Globus pallidus (tissue), 1 donor: ENCODE measurements at regions not wholly inside any gene's neighbourhood (a gene's known extent, or its start where the extent isn't known, plus 50 kb on each side); places are given as distances from the start of the nearest gene placed in this dataset.
"Not testable (repeated sequence)": the region's sequence is repeated elsewhere in the genome, so short reads cannot be mapped to it uniquely, and the experiment has no call there.

ENCODE experiments used
- DNase-seq: peaks from one replicate; pipeline ENCODE4 v3.0.0-alpha.2; 2015; ENCODE audit warnings: low spot score

DNA sequence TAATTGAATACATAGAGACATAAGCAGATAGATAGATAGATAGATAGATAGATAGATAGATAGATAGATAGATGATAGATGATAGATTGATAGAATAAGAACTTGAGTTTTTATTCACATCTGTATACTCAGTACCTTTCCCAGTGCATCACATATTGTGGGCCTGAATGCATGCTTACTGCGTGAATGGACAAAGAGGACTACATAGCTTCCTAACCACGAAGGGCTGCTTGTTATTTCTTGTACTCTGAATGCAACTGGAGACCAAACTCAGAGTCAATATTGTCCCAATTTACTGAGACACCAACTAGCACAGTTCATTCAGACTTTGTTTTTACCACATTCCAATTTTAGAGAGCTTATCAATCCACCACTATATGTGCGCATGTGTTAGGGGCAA is 422.9 kb upstream of the GRM7 start:
- DNase-seq, result no peak

GRCh38 chr3:6439226-6439625 is 421.7 kb upstream of the GRM7 start:
- no peak for DNase-seq

- DNase-seq, result no peak
Observed at GRCh38 chr3:6439824-6440223, 421.1 kb upstream of the GRM7 start.

DNA sequence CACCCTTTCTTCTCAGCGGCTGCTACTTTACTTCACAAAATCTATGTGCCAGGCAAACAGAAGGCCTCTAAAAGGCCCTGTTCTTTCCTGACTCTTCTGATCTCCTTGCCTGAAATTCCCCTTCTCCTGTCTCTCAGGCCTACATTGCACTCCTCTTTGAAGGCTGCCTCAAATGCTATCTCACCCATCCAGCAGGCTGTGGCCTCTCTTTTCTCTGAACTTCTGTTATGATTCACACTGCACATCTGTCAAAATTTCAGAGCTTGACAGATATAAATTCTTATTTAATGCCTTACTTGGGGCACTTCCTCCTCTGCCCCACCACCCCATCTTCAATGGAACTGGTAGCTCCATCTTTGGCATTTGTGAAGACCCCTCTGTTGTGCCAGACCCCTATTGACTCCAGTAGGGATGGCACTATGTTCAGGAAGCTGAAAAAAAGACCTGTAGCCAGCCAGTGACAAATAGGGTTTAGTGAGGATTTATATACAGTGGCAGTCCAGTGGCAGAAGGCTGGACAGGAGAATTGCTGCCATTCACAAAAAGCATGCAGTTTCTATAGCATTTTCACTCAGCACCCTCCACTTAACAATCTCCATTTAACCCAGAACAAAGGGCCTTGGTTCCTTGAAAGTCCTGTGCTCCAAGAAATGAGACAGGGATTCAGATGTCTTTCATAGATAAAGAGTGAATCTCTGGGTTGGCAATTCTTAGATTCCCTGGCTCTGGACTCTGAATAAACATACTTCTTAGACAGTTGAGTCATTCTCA is 415.8 kb upstream of the GRM7 start:
- no peak for DNase-seq

- no peak for DNase-seq
Observed at GRCh38 chr3:6447166-6447801, 413.6 kb upstream of the GRM7 start.

GRCh38 chr3:6448011-6448410 is 412.9 kb upstream of the GRM7 start:
- no peak for DNase-seq

DNA sequence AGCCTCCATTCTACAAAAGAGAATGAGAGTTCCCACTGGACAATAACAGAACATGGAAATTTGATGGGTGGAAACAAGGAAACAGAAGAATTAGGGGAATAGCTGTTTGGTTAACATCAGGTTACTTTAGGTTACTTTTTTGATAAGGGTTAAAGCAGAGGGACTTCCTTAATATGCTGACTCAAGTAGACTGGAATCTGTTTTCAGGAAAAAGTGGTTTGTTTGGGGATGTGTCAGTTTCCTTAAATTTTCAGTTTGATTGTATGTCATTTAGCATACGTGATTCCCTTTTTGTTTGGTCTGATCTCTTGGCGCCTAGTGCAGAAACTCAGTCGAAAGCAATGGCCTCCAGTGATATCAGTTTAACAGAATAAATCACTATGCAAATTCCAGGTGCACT is 411.8 kb upstream of the GRM7 start:
- no peak for DNase-seq

DNA sequence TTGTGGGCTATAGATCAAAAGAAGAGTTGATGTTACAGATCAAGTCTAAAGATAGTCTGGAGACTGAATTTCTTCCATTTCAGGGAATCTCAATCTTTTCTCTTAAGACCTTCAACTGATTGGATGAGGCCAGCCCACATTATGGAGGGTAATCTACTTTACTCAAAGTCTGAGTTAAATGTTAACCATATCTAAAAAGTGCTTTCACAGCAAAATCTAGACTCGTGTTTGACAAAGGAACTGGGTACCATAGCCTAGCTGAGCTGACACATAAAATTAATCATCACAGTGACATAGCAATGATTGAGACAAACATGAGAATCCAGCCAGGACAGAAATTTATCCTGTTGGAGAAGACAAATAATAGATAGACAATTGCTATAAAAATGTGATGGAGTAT is 407.9 kb upstream of the GRM7 start:
- DNase-seq, result no peak

DNA sequence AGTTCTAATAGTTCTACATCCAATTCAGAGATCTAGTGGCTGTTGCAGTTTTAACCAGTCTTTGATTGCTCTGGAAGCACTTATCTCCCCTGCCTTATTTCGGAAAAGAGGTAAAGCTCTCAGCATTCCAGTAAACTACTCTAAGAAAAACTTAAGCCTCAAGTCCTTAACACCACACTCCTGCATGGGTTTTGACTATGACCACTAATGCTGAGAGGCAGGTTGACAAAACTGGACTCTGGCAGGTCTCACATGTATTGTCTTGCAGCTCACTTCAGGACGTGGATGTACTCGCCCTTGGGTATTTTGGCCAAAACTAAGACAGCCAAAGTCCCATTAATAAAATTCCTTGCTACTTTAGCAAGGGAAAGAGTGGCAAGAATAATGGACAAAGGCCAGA is 405.9 kb upstream of the GRM7 start:
- no peak for DNase-seq

DNA sequence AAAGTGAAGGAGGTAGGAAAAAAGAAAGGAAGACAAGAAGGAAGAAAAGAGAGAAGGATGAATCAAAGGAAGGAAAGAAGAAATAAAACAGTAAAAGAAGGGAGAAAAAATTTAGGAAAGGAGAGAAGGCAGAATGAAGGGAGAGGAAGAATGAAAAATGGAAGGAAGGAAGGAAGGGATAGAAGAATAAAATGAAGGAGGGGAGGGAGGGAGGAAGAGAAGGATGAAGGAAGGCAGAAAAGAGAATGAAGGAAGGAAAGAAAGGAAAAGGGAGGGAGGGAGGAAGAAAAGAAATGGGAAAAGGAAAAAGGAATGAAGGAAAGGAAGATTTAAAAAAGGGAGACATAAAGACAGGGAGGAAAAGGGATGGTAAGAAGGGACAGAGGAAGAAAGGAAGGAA is 393.7 kb upstream of the GRM7 start:
- DNase-seq, result no peak

- no peak for DNase-seq
Observed at GRCh38 chr3:6468589-6468988, 392.3 kb upstream of the GRM7 start.

DNA sequence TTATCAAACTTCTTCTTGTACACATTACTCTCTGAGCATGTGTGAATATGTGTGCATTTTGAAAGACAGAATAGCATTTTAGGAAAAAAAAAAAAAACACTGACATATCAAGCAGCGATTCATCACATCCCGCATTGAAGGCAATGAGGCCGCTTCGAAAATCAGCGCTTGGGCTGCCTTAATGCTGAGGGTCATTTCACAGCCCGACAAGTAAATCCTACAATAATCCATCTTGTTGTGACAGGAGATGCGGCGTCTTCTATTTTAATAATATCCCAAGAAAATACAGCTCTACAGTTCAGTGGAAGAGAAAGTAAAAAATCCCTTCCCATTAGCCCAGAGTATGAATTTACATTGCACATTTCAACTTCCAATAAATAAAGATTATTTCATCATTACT is 389.2 kb upstream of the GRM7 start:
- DNase-seq, result no peak

GRCh38 chr3:6490487-6491327 is 370.2 kb upstream of the GRM7 start:
- not testable (repeated sequence) for DNase-seq

GRCh38 chr3:6491768-6492167 is 369.1 kb upstream of the GRM7 start:
- DNase-seq, result no peak

- no peak for DNase-seq
Observed at GRCh38 chr3:6492306-6492705, 368.6 kb upstream of the GRM7 start.

DNA sequence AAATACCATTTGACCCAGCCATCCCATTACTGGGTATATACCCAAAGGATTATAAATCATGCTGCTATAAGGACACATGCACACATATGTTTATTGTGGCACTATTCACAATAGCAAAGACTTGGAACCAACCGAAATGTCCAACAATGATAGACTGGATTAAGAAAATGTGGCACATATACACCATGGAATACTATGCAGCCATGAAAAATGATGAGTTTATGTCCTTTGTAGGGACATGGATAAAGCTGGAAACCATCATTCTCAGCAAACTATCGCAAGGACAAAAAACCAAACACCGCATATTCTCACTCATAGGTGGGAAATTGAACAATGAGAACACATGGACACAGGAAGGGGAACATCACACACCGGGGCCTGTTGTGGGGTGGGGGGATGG is 362.0 kb upstream of the GRM7 start:
- not testable (repeated sequence) for DNase-seq

DNA sequence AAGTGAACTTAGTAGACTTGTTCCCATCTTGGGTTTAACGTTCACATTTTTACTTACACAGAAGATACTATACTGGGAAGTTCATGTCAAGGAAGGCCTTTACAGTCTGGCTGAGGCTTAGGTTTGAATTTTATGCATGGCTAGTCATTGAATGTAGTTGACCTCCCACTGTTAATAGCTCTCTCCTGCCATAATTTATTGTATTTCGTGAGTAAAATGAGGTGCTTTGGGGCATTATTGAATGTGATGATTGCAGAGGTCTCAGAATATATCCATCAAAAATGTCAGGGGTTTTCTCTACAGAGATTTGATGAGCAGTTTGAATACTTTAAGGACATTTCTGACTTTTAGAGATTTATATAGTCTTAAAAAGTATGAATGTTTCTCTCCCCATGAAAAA is 356.6 kb upstream of the GRM7 start:
- DNase-seq, result no peak

DNA sequence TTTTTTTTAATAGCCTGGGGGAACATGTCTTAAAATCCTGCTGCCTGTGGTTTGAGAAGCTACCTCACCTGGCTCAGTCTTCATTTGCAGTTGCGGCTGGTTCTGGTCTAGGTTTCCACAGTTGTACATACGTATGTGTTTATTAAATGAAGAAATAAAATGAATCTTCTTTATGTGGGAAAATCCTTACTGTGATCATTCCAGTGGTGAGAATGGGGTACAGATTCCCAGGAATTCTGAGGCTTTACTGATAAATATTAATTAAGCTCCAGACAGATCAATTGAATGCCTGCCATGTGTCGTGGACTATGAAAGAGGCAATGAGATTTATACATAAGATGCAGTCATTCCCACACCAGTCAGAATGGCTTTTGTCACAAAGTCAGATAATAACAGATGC is 356.1 kb upstream of the GRM7 start:
- no peak for DNase-seq

- no peak for DNase-seq
Observed at GRCh38 chr3:6508410-6508759, 352.5 kb upstream of the GRM7 start.

- no peak for DNase-seq
Observed at GRCh38 chr3:6509576-6509975, 351.3 kb upstream of the GRM7 start.

DNA sequence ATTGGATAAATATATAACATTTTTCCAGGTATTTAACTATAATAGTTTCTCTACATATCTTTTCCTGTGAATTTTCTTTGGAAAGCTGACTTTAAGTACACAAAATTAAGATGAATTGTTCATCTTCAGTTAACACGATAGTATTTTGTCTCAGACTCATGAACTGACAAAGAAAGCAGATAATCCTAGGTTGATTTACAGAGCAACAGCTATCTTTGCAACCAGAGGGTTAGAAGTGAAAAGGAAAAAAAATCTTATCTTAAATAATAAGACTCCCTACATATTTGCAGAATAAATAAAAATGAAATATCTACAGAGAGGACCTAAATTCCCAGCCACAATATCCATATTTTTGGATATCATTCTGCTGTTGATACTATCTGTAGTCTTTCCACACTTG is 350.2 kb upstream of the GRM7 start:
- DNase-seq, result no peak

- no peak for DNase-seq
Observed at GRCh38 chr3:6512172-6512800, 348.6 kb upstream of the GRM7 start.

DNA sequence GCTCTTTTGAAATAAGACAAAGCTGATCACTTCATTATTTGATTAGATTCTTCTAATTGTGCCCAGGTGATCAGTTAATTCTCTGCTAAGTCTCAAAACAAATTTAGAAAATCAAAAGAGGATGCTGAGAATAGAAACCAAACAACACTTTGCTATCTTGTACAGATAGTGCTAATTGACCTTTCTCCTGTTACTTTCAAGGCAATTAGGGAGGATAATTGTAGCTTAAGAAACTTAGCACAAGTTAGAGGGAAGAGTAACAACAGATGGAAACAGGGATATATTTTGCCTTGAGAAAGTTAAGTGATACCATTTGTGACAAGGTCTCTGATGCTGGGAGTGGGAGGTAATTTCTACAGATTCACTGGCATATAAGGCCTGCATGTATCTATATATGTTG is 344.8 kb upstream of the GRM7 start:
- no peak for DNase-seq
